ENCODE measurements at regions not wholly inside any gene's neighbourhood (a gene's known extent, or its start where the extent isn't known, plus 50 kb on each side); places are given as distances from the start of the nearest gene placed in this dataset.

DNA sequence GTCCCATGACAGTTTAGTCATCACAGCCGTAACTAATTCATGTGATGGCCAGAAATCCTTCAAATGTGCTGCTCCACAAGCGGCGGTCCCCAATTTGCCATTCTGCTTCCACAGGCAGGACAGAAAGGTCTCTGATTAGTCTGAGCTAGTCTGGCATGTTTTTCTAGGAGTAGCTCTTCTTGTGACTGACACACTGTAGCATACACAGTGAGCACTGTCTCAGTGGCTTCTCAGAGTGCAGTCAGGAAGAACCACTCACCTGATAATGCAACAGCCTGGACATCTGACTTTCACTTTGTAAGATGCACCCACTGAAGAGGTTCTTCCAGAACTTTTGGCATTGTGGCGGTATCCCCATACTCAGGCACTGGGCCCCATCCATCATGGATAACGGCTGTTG lies 1266.2 kb downstream of the TMEM121 start:
- TF ChIP-seq, protein P1, sequence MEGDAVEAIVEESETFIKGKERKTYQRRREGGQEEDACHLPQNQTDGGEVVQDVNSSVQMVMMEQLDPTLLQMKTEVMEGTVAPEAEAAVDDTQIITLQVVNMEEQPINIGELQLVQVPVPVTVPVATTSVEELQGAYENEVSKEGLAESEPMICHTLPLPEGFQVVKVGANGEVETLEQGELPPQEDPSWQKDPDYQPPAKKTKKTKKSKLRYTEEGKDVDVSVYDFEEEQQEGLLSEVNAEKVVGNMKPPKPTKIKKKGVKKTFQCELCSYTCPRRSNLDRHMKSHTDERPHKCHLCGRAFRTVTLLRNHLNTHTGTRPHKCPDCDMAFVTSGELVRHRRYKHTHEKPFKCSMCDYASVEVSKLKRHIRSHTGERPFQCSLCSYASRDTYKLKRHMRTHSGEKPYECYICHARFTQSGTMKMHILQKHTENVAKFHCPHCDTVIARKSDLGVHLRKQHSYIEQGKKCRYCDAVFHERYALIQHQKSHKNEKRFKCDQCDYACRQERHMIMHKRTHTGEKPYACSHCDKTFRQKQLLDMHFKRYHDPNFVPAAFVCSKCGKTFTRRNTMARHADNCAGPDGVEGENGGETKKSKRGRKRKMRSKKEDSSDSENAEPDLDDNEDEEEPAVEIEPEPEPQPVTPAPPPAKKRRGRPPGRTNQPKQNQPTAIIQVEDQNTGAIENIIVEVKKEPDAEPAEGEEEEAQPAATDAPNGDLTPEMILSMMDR (IDR thresholded peaks at IDR 0.05): no peak
- TF ChIP-seq POLR2A (IDR thresholded peaks at IDR 0.05): no peak

Data from heart left ventricle (tissue), 13 donors.